Tibial nerve (tissue), 4 donors: ENCODE measurements at regions not wholly inside any gene's neighbourhood (a gene's known extent, or its start where the extent isn't known, plus 50 kb on each side); places are given as distances from the start of the nearest gene placed in this dataset.

Experiments
- EP300 ChIP-seq, 2 donors: sonication (generic); formaldehyde crosslinking; IDR thresholded peaks; one replicate each; pipeline ENCODE4 v1.6.1; 2017; ENCODE audit warnings: antibody characterized with exemption in 2 of 2, mild to moderate bottlenecking in 1 of 2
- POLR2A ChIP-seq, 2 donors: fragments of 450-650 bp; IDR thresholded peaks; one replicate each; pipeline ENCODE4 v1.6.1; 2017; ENCODE audit warnings: antibody characterized with exemption in 2 of 2, mild to moderate bottlenecking in 2 of 2, moderate library complexity in 2 of 2
- TF ChIP-seq, protein P1 (sequence below), 5 experiments: fragments of 200-600 bp in 3 of 5; fragments of 450-650 bp in 2 of 5; sonication (generic) in 3 of 5; IDR thresholded peaks; one replicate each; pipeline ENCODE4 v1.5.1; 2016 to 2019; ENCODE audit warnings: antibody characterized with exemption in 5 of 5, mild to moderate bottlenecking in 3 of 5, moderate library complexity in 2 of 5

DNA sequence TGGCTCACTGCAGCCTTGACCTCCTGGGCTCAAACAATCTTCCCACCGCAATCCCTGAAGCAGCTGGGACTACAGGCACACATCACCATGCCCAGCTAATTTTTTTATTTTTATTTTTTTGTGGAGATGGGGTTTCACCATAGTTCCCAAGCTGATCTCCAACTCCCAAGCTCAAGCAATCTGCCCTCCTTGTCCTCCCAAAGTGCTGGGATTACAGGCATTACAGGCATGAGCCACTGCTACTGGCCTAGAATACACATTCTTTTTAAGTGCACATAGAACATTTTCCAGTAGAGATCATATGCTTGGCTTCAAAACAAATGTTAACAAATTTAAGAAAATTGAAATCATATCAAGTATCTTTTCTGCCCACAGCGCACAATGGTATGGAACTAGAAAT, 176.8 kb upstream of the MARCKS start:
- TF ChIP-seq POLR2A (IDR thresholded peaks at IDR 0.05) (no peak), EP300 (IDR thresholded peaks at IDR 0.05) (no peak)
- TF ChIP-seq, protein P1, sequence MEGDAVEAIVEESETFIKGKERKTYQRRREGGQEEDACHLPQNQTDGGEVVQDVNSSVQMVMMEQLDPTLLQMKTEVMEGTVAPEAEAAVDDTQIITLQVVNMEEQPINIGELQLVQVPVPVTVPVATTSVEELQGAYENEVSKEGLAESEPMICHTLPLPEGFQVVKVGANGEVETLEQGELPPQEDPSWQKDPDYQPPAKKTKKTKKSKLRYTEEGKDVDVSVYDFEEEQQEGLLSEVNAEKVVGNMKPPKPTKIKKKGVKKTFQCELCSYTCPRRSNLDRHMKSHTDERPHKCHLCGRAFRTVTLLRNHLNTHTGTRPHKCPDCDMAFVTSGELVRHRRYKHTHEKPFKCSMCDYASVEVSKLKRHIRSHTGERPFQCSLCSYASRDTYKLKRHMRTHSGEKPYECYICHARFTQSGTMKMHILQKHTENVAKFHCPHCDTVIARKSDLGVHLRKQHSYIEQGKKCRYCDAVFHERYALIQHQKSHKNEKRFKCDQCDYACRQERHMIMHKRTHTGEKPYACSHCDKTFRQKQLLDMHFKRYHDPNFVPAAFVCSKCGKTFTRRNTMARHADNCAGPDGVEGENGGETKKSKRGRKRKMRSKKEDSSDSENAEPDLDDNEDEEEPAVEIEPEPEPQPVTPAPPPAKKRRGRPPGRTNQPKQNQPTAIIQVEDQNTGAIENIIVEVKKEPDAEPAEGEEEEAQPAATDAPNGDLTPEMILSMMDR (IDR thresholded peaks at IDR 0.05): no peak
